Tibial nerve (tissue), 4 donors: ENCODE measurements at regions not wholly inside any gene's neighbourhood (a gene's known extent, or its start where the extent isn't known, plus 50 kb on each side); places are given as distances from the start of the nearest gene placed in this dataset.

Experiments used
- DNase-seq, 2 donors: peaks; one replicate each; pipeline ENCODE4 v3.0.0-alpha.2; 2019; ENCODE audit warnings: low spot score in 2 of 2
- H3K27ac ChIP-seq, 4 donors: fragments of 200-600 bp; sonication (generic) in 3 of 4; one replicate each; pipeline ENCODE4 v1.5.1; 2017 to 2019; ENCODE audit warnings: mild to moderate bottlenecking in 1 of 4
- H3K27me3 ChIP-seq, 2 donors: fragments of 200-600 bp; sonication (generic) in 1 of 2; one replicate each; pipeline versions ENCODE4 v1.5.1 to v1.6.0; 2017 to 2019
- H3K36me3 ChIP-seq, 3 donors: fragments of 200-600 bp; sonication (generic); one replicate each; pipeline ENCODE4 v1.5.1; 2018 to 2019
- H3K4me1 ChIP-seq, 4 donors: fragments of 200-600 bp; sonication (generic) in 3 of 4; one replicate each; pipeline ENCODE4 v1.5.1; 2017 to 2019
- H3K4me3 ChIP-seq, 4 donors: fragments of 200-600 bp; sonication (generic) in 3 of 4; one replicate each; pipeline ENCODE4 v1.5.1; 2017 to 2019; ENCODE audit warnings: mild to moderate bottlenecking in 1 of 4, moderate library complexity in 1 of 4
- H3K9me3 ChIP-seq, 4 donors: fragments of 200-600 bp; sonication (generic) in 3 of 4; one replicate each; pipeline ENCODE4 v1.5.1; 2017 to 2019
- CTCF ChIP-seq, 5 experiments: fragments of 200-600 bp in 3 of 5; fragments of 450-650 bp in 2 of 5; sonication (generic) in 3 of 5; IDR thresholded peaks; one replicate each; pipeline ENCODE4 v1.5.1; 2016 to 2019; ENCODE audit warnings: antibody characterized with exemption in 5 of 5, mild to moderate bottlenecking in 3 of 5, moderate library complexity in 2 of 5
- EP300 ChIP-seq, 2 donors: sonication (generic); formaldehyde crosslinking; IDR thresholded peaks; one replicate each; pipeline ENCODE4 v1.6.1; 2017; ENCODE audit warnings: antibody characterized with exemption in 2 of 2, mild to moderate bottlenecking in 1 of 2
- POLR2A ChIP-seq, 2 donors: fragments of 450-650 bp; IDR thresholded peaks; one replicate each; pipeline ENCODE4 v1.6.1; 2017; ENCODE audit warnings: antibody characterized with exemption in 2 of 2, mild to moderate bottlenecking in 2 of 2, moderate library complexity in 2 of 2
- WGBS, 2 donors: methylation state at CpG; one replicate each; pipeline ENCODE4 v1.1.5; 2018; 5-methylcytosine and 5-hydroxymethylcytosine counted together

- WGBS, 2 donors: 83 to 87% methylated on average over 4 of the region's 4 CpGs
- no peaks in the 10 kb centered on the region for H3K36me3 ChIP-seq
- no peaks in the 10 kb centered on the region for H3K4me1 ChIP-seq
- H3K27me3 ChIP-seq: no peaks in the 10 kb centered on the region
- H3K9me3 ChIP-seq: peaks cover 0 to 27% (median 0%) of the 10 kb centered on the region in 4 donors
- no peak overlapping the region for H3K4me3 ChIP-seq
- no peak overlapping the region for H3K27ac ChIP-seq
- TF ChIP-seq CTCF (IDR thresholded peaks at IDR 0.05) (no peak), EP300 (IDR thresholded peaks at IDR 0.05) (no peak), POLR2A (IDR thresholded peaks at IDR 0.05) (no peak)
- no peak for DNase-seq
Observed at GRCh38 chr20:4504814-4505213, 181.4 kb upstream of the PRNP start.

- Histone ChIP-seq H3K4me3 (no peak overlapping the region), H3K27ac (no peak overlapping the region), H3K9me3 (peaks cover 0 to 20% (median 0%) of the 10 kb centered on the region in 4 donors), H3K36me3 (no peaks in the 10 kb centered on the region), H3K4me1 (no peaks in the 10 kb centered on the region), H3K27me3 (no peaks in the 10 kb centered on the region)
- DNase-seq: no peak
- TF ChIP-seq POLR2A (IDR thresholded peaks at IDR 0.05): no peak
- no peak for TF ChIP-seq EP300 (IDR thresholded peaks at IDR 0.05)
- no peak for TF ChIP-seq CTCF (IDR thresholded peaks at IDR 0.05)
- 51 to 71% methylated on average over 4 of the region's 4 CpGs for WGBS, 2 donors
Observed at GRCh38 chr20:4502756-4503155, 183.5 kb upstream of the PRNP start.

GRCh38 chr20:4493386-4493785 lies 192.9 kb upstream of the PRNP start:
- Histone ChIP-seq H3K27ac (no peak overlapping the region), H3K4me1 (no peaks in the 10 kb centered on the region), H3K9me3 (peaks cover 0 to 4% (median 0%) of the 10 kb centered on the region in 4 donors), H3K27me3 (no peaks in the 10 kb centered on the region), H3K4me3 (no peak overlapping the region), H3K36me3 (no peaks in the 10 kb centered on the region)
- DNase-seq: no peak
- WGBS, 2 donors: 63 to 78% methylated on average over 2 of the region's 2 CpGs
- TF ChIP-seq POLR2A (IDR thresholded peaks at IDR 0.05) (no peak), CTCF (IDR thresholded peaks at IDR 0.05) (no peak), EP300 (IDR thresholded peaks at IDR 0.05) (no peak)

GRCh38 chr20:4491643-4492042 lies 194.6 kb upstream of the PRNP start:
- no peak overlapping the region for H3K4me3 ChIP-seq
- 89 to 91% methylated on average over 2 of the region's 2 CpGs for WGBS, 2 donors
- DNase-seq: no peak
- no peaks in the 10 kb centered on the region for H3K36me3 ChIP-seq
- no peak overlapping the region for H3K27ac ChIP-seq
- no peaks in the 10 kb centered on the region for H3K9me3 ChIP-seq
- no peaks in the 10 kb centered on the region for H3K27me3 ChIP-seq
- TF ChIP-seq EP300 (IDR thresholded peaks at IDR 0.05): no peak
- TF ChIP-seq POLR2A (IDR thresholded peaks at IDR 0.05): no peak
- TF ChIP-seq CTCF (IDR thresholded peaks at IDR 0.05): no peak
- no peaks in the 10 kb centered on the region for H3K4me1 ChIP-seq

GRCh38 chr20:4490606-4491280 lies 195.5 kb upstream of the PRNP start:
- no peaks in the 10 kb centered on the region for H3K27me3 ChIP-seq
- WGBS, 2 donors: 52 to 55% methylated on average over 6 of the region's 6 CpGs
- no peak overlapping the region for H3K4me3 ChIP-seq
- no peaks in the 10 kb centered on the region for H3K9me3 ChIP-seq
- H3K27ac ChIP-seq: no peak overlapping the region
- DNase-seq: no peak
- H3K4me1 ChIP-seq: no peaks in the 10 kb centered on the region
- H3K36me3 ChIP-seq: no peaks in the 10 kb centered on the region
- TF ChIP-seq POLR2A (IDR thresholded peaks at IDR 0.05) (no peak), EP300 (IDR thresholded peaks at IDR 0.05) (no peak)
